ENCODE measurements at regions not wholly inside any gene's neighbourhood (a gene's known extent, or its start where the extent isn't known, plus 50 kb on each side); places are given as distances from the start of the nearest gene placed in this dataset.

- no peak for TF ChIP-seq ZBTB6 (tag by site-specific recombination; IDR thresholded peaks at IDR 0.05)
- TF ChIP-seq PBX3 (CRISPR knock-in tag; IDR thresholded peaks at IDR 0.05), result no peak
- no peak for TF ChIP-seq ZNF555 (tag by site-specific recombination; conservative IDR thresholded peaks at IDR 0.05)
- TF ChIP-seq PRDM10 (tag by site-specific recombination; IDR thresholded peaks at IDR 0.05), result no peak
- no peak for TF ChIP-seq YY1 (tag by site-specific recombination; IDR thresholded peaks at IDR 0.05)
These were observed 77.4 kb upstream of the FRMD4A start (continued) for GRCh38 chr10:14408139-14408538.

- H3K4me1 ChIP-seq (ENCODE audit: control insufficient read depth, insufficient read depth, low read length), result no peaks in the 10 kb centered on the region
- H3K9me3 ChIP-seq (ENCODE audit: control insufficient read depth, insufficient read depth, low read depth, low read length), result no peaks in the 10 kb centered on the region
- ChIA-PET POLR2A (no interaction called here), CTCF (no interaction called here)
- no peaks in the 10 kb centered on the region for H3K36me3 ChIP-seq (ENCODE audit: control insufficient read depth in 2 of 2, insufficient read depth in 1 of 2, low read length in 2 of 2)
- H3K4me3 ChIP-seq (ENCODE audit: low read depth, low read length), result no peak overlapping the region
- H3K27ac ChIP-seq (ENCODE audit: extremely low read depth, low read depth, low read length), result no peak overlapping the region
- TF ChIP-seq TRIM28 (IDR thresholded peaks at IDR 0.05; ENCODE audit: borderline replicate concordance, low read length) (no peak), RBAK (tag by site-specific recombination; IDR thresholded peaks at IDR 0.05) (no peak), ZNF521 (tag by site-specific recombination; IDR thresholded peaks at IDR 0.05) (no peak), PRDM4 (tag by site-specific recombination; IDR thresholded peaks at IDR 0.05) (no peak), TSHZ1 (tag by site-specific recombination; IDR thresholded peaks at IDR 0.05; ENCODE audit: borderline replicate concordance) (no peak), ZNF26 (tag by site-specific recombination; IDR thresholded peaks at IDR 0.05) (no peak), ZNF449 (tag by site-specific recombination; IDR thresholded peaks at IDR 0.05) (no peak), SCRT2 (tag by site-specific recombination; IDR thresholded peaks at IDR 0.05) (no peak), BCL11A (tag by site-specific recombination; IDR thresholded peaks at IDR 0.05; ENCODE audit: low read depth) (no peak), ZNF391 (tag by site-specific recombination; IDR thresholded peaks at IDR 0.05; ENCODE audit: borderline replicate concordance, low read depth) (no peak), ZNF211 (tag by site-specific recombination; IDR thresholded peaks at IDR 0.05; ENCODE audit: low read depth) (no peak), ZNF639 (tag by site-specific recombination; IDR thresholded peaks at IDR 0.05) (no peak), ZBTB26 (tag by site-specific recombination; optimal IDR thresholded peaks at IDR 0.05) (no peak)
These were observed 76.8 kb upstream of the FRMD4A start for GRCh38 chr10:14407567-14407966.
